NCI-H2107 treated with DMSO at 0.1 percent for 48 hours (cell line): ENCODE measurements at regions not wholly inside any gene's neighbourhood (a gene's known extent, or its start where the extent isn't known, plus 50 kb on each side); places are given as distances from the start of the nearest gene placed in this dataset.
A peak's percentile ranks its signal among the peaks of the same experiment; 100 is the strongest.

Source experiments
- DNase-seq: peaks from one replicate; lab custom pipeline; 2025; ENCODE audit not compliant: unreplicated experiment; lab: John Stamatoyannopoulos, UW

- no peak for DNase-seq
Measured at GRCh38 chr6:18752278-18753068, 365.3 kb downstream of the RNF144B start.

GRCh38 chr6:18753076-18753475 lies 365.9 kb downstream of the RNF144B start:
- DNase-seq, result no peak

DNA sequence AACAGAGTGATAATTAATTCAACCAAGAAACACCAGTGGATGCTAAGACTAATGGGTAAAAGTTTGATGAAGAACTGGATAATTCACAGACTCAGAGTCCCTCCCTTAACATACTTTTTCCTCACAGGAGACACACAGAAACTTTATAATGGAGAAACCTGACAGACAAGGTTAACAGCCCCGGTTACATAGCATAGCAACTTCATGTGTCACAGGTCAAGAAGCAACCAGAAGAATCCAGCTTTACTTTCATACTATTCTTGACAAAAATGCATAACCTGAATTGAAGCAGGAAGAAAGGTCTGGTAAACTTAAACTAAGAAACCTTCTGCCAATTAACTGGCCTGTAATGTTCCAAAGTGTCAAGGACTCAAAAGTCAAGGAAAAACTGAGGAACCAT lies 375.9 kb downstream of the RNF144B start:
- DNase-seq, result no peak

DNA sequence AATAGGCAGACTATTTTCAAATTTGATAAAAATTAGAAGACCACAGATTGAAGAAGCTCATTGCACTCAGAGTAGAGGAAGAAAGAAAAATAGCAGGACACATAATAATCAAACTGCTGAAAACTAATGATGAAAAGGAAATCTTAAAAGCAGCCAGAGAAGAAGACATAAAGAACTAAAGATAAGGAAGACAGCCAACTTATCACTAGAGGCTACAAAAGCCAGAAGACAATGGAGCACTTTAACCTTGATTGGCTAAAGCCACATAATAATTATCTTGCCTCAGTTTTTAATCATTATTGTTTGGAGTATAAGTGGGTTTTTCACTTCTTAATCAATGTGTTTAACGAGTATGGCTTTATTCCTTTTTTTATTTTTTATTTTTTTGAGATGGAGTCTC lies 397.6 kb downstream of the RNF144B start:
- DNase-seq, result no peak

- DNase-seq, result no peak
Measured at GRCh38 chr6:18785810-18786490, 398.8 kb downstream of the RNF144B start.

GRCh38 chr6:18792866-18793265 lies 405.7 kb downstream of the RNF144B start:
- peak; percentile 55 for DNase-seq

- no peak for DNase-seq
Measured at GRCh38 chr6:18795726-18796125, 408.6 kb downstream of the RNF144B start.

GRCh38 chr6:18820725-18821124 lies 433.6 kb downstream of the RNF144B start:
- no peak for DNase-seq

DNA sequence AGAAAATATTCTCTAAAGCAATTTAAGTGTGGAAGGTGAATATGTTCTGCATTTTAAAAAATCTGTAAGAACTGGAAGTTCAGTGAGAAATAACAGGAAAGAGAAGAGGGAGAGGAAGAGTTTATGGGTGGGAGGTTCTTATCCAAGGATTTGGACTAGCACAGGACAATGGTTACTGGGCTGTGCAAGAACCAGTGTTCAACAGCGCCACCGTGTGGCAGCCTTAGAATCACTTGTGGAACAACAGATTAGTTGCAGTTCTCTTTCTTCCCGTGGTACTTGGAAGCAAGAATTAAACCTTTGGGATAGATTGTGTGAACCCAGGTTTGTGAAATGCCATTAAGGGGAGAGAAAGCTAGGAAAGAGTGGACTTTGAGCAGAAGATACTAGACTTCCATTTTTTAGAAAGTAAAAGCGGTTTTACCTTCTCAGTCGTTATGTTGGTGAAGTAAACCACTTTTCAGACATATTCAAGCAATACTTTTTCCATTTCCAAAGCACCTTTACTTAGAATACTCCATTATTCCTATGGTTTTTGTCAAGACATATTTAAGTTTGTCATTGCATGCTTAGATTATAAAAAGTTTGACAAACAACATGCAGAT lies 436.7 kb downstream of the RNF144B start:
- DNase-seq, result no peak

GRCh38 chr6:18829272-18829870 lies 442.2 kb downstream of the RNF144B start:
- peak; percentile 29 for DNase-seq

DNA sequence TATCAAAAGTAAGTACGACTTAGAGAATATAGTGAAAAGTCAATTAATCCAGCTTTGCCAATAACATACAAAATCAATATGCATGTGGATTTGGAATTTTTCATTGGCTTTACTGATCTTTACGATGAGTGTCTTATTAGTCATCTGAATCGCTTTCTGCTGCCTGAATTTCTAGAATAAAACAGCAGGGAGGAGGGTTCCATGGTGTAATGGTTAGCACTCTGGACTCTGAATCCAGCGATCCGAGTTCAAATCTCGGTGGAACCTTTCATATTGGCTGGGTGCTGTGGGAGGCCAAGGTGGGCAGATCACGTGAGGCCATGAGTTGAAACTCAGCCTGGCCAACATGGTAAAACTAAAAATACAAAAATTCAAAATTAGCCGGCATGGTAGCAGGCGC lies 448.8 kb downstream of the RNF144B start:
- no peak for DNase-seq

DNA sequence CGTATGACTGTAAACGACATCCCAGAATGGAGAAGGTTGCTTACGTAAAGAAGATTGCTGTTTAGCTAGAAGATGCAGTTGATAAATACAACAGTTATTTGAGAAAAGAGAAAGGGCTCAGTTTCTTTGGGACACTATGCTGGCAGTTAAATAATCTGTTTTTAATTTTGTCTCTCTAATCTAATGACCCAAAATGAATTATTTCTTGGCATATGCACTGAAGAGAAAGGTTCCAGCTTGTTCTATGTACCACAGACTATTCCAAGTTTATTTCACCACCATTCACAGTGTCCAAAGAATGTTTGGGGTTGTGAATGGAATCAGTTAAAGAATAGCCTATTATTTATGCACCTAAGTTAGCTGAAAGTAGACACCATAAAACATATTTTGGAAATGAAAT lies 449.9 kb downstream of the RNF144B start:
- DNase-seq, result no peak

- no peak for DNase-seq
Measured at GRCh38 chr6:18842534-18842933, 455.4 kb downstream of the RNF144B start.

- no peak for DNase-seq
Measured at GRCh38 chr6:18845896-18846295, 458.7 kb downstream of the RNF144B start.

- DNase-seq, result no peak
Measured at GRCh38 chr6:18846327-18846726, 459.2 kb downstream of the RNF144B start.

DNA sequence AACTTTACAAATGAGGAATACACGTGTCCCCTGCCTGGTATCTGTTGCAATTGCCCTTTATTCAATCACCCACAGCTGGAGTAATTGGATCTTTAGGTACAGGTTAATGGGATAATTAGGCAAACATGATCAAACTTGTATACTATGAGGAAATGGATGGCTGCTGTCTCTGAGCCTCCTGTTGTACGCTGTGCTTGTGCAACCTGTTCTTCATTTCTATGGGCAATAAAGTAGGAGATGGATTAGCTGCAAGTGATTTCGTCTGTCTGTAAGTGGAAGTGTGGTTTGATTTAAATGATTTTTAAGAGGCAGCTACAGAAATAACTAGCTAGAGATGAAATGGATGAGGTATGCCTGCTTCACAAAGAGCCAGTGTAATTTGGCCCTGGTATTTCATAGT lies 474.1 kb downstream of the RNF144B start:
- DNase-seq, result peak; percentile 57

DNA sequence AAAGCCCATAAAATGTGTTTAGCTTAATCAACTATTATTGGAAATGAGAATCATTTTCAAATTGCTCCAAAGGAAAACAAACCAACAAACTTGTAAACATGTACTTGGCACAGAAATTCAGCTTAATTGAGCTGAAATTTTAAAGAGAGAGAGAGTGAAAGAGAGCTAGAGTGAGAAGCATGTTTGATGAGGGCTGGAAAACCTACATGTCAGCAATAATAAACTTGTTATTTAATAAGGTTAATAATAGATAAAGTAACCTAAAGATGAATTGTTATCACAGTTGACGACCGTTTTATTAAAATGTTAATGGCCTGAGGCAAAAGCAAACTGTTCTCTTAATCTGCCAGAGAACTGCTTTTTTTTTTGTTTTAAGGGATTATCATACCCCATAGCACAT lies 496.1 kb downstream of the RNF144B start:
- no peak for DNase-seq

GRCh38 chr6:18883851-18884250 lies 496.7 kb downstream of the RNF144B start:
- no peak for DNase-seq

DNA sequence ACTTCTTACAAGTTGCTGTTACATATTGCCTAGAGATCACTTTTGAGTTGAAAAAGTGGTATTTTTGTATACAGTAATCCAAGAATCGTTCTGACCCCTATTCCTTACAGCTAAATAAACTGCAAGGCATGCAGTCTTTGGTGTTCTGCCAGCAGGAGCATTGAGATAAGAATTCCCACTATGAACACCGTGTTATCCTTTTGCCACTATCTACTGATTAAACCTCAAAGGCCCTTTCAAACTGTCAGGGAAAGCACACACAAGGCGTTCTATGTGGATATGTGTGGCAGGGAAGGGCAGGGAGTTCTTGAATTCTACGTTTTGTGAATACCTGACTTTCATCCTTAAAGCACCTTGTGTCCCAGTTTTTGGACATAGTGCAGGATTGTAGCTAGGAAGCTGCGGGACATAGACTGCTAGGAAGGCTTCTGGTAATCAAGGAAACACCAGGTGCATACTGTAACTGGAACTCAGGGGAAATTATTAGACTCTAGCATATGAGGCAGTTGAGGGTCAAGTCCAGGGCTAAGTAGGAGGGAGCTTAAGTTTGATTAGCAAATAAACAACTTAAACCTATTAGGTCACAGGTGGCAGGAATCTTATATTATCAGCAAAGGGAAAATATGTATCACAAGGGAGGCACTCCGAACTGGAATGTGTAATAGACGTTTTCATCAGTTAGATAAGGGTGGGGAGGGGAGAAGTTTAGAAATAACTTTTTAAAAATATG lies 506.6 kb downstream of the RNF144B start:
- DNase-seq, result no peak

DNA sequence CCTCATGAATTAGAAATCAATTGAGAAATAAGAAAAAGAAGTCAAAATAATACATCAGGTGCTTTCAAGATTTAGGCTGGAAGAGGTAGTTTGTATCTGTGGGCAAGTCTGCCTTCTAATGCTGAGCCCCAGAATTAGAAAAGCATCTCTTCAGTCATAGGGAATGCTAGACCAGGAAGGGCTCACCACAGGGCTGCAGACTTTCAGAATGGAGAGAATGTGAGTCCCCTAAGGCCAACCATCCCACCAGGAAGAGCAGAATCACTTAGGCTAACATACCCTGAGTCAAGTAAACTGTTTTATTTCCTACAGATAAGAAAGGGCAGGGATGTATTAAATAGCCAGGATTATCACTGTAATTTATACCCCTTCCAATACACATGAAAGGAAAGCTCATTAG lies 510.2 kb downstream of the RNF144B start:
- DNase-seq, result no peak

DNA sequence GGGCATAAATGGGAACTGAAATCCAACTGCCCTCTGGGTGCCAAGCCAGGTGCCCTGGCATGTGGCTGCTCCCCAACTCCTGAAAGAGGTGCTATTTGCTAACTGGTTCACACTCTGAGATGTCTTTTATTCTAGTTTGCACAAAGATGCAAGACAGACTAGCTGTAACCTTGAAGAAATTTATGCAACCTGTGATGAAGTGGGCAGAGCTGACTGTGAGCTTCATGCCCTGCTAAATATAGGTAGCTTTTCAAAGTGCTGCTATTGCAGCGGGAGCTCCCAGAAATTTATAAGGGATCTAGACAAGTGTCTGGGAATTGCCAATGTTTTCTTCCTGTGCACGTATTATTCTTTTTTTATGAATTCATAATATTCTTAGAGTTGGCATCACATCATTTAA lies 517.5 kb downstream of the RNF144B start:
- no peak for DNase-seq
